ENCODE measurements at regions not wholly inside any gene's neighbourhood (a gene's known extent, or its start where the extent isn't known, plus 50 kb on each side); places are given as distances from the start of the nearest gene placed in this dataset.

DNA sequence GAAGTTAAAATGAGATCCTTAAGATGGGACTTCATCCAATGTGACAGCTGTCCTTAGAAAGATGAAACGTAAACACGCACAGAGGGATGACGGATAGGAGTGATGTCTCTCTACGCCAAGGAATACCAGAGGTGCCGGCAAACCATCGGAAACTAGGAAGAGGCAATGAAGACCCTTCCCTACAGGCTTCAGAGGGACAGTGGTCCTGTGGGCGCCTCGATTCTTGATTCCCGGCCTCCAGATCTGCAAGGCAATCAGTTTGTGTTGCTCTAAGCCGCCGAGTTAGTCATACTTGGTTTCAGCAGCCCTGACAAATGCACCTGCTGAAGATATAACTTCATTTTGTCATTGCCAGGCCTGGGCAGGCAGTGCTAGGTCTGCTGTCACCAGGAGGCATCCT lies 1455.1 kb downstream of the TBC1D22A start:
- Histone ChIP-seq H3K4me3 (no peak overlapping the region), H3K27me3 (no peaks in the 10 kb centered on the region), H3K27ac (no peak overlapping the region), H3K4me1 (no peaks in the 10 kb centered on the region), H3K9me3 (peaks cover 0 to 7% (median 0%) of the 10 kb centered on the region in 4 donors), H3K36me3 (no peaks in the 10 kb centered on the region)
- DNase-seq (ENCODE audit: low spot score in 2 of 2), result no peak
- WGBS, 2 donors, result 91 to 92% methylated on average over 11 of the region's 11 CpGs
- TF ChIP-seq, protein P1, sequence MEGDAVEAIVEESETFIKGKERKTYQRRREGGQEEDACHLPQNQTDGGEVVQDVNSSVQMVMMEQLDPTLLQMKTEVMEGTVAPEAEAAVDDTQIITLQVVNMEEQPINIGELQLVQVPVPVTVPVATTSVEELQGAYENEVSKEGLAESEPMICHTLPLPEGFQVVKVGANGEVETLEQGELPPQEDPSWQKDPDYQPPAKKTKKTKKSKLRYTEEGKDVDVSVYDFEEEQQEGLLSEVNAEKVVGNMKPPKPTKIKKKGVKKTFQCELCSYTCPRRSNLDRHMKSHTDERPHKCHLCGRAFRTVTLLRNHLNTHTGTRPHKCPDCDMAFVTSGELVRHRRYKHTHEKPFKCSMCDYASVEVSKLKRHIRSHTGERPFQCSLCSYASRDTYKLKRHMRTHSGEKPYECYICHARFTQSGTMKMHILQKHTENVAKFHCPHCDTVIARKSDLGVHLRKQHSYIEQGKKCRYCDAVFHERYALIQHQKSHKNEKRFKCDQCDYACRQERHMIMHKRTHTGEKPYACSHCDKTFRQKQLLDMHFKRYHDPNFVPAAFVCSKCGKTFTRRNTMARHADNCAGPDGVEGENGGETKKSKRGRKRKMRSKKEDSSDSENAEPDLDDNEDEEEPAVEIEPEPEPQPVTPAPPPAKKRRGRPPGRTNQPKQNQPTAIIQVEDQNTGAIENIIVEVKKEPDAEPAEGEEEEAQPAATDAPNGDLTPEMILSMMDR (IDR thresholded peaks at IDR 0.05), result no peak
- TF ChIP-seq EP300 (IDR thresholded peaks at IDR 0.05), result no peak
- TF ChIP-seq POLR2A (IDR thresholded peaks at IDR 0.05), result no peak

DNA sequence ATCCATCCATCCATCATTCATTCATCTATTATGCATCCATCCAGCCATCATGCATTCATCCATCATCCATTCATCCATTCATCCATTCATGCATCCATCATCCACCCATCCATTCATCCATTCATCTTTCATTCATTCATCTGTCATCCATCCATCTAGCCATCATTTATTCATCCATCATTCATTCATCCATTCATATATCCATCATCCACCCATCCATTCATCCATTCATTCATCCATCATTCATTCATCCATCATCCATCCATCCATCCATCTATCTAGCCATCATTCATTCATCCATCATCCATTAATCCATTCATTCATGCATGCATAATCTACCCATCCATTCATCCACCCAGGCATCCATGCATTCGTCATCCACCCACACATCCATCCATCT lies 1450.3 kb downstream of the TBC1D22A start:
- 80 to 88% methylated on average over 1 of the region's 1 CpG for WGBS, 2 donors
- Histone ChIP-seq H3K9me3 (peaks cover 0 to 3% (median 0%) of the 10 kb centered on the region in 4 donors), H3K27me3 (no peaks in the 10 kb centered on the region), H3K36me3 (no peaks in the 10 kb centered on the region), H3K27ac (no peak overlapping the region), H3K4me1 (no peaks in the 10 kb centered on the region), H3K4me3 (no peak overlapping the region)
- DNase-seq (ENCODE audit: low spot score in 2 of 2), result no peak
- TF ChIP-seq EP300 (IDR thresholded peaks at IDR 0.05) (no peak), POLR2A (IDR thresholded peaks at IDR 0.05) (no peak)
- TF ChIP-seq, protein P1 (IDR thresholded peaks at IDR 0.05), result no peak

DNA sequence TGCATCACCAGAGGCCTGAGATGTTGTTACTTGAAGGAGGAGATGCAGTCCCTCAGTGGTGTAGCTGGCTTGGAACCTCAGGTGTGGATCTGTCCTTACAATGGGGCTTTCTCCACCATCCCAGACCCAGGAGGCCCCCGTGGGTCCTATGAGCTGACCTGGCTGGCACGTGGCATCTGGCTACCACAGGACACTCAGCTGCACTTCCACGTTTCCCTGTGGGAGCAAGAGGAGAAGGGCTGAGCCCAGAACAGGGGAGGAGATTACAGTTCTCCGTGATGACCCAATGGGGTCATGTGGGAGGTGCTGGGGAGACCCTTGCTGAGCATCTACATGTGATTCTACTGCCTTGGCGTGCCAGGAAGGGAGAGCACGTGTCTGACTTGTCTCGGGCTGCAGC lies 1448.4 kb downstream of the TBC1D22A start:
- Histone ChIP-seq H3K9me3 (peaks cover 0 to 3% (median 0%) of the 10 kb centered on the region in 4 donors), H3K4me1 (no peaks in the 10 kb centered on the region), H3K27ac (no peak overlapping the region), H3K36me3 (no peaks in the 10 kb centered on the region), H3K4me3 (no peak overlapping the region), H3K27me3 (no peaks in the 10 kb centered on the region)
- no peak for DNase-seq (ENCODE audit: low spot score in 2 of 2)
- WGBS, 2 donors, result 62 to 64% methylated on average over 4 to 7 of the region's 7 CpGs
- TF ChIP-seq, protein P1 (IDR thresholded peaks at IDR 0.05), result no peak
- TF ChIP-seq POLR2A (IDR thresholded peaks at IDR 0.05) (no peak), EP300 (IDR thresholded peaks at IDR 0.05) (no peak)

DNA sequence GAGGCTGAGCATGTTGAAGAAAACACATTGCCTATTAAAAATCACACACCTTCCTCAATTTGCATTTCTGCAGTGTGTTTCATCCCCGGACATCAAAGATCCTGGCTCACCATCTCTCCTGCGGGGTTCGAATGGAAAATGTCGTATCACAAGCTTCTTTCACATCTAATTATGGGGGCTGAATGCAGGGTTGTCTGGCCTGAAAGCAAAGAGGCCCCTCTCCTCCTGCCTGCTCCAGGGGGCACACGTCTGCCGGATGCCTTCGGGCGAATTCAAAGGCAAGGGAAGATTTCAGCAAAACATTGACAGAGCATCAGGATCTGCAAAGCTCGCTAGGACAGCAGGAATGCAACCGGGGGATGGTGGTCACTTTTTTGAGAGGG lies 1447.7 kb downstream of the TBC1D22A start:
- peaks cover 0 to 3% (median 0%) of the 10 kb centered on the region in 4 donors for H3K9me3 ChIP-seq
- H3K4me3 ChIP-seq, result no peak overlapping the region
- TF ChIP-seq, protein P1 (IDR thresholded peaks at IDR 0.05), result no peak
- TF ChIP-seq EP300 (IDR thresholded peaks at IDR 0.05), result no peak
- no peak for TF ChIP-seq POLR2A (IDR thresholded peaks at IDR 0.05)
- no peak overlapping the region for H3K27ac ChIP-seq
- 23 to 26% methylated on average over 10 of the region's 10 CpGs for WGBS, 2 donors
- DNase-seq (ENCODE audit: low spot score in 2 of 2), result no peak
- H3K27me3 ChIP-seq, result no peaks in the 10 kb centered on the region
- H3K4me1 ChIP-seq, result no peaks in the 10 kb centered on the region
- no peaks in the 10 kb centered on the region for H3K36me3 ChIP-seq

DNA sequence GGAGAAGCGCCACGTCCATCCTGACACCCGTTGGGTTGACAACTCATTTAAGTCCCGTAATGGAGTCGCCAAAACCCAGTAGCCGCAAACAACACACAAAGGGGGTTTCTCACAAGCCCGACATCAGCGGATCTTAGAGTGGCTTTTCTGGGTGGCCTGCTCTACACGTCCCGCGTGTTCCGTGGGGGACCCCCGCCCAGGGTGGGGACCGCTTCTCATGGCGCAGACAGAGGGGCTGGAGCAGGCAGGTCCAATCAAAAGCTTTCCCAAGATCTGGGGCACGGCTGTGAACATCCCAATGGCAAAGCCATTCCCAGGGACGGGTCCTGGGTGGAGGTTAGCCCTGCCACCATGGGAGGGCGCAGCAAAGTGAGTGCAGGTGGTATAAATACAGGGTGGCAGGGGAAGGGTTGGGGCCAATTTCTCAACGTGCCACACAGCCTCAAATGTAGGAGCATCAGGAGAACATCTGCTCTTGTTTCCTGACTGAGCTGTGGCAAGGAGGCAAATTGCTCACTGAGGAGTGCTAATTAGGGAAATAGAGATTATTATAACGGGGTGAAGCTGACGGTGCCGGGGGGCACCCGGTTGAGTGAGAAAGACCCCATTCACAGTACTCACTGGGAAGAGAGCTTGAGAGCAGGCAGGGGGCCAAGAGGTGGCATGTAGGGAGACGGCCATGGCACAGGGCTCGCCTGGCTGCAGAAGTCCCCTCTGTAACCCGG lies 1447.2 kb downstream of the TBC1D22A start:
- Histone ChIP-seq H3K4me3 (no peak overlapping the region), H3K27ac (no peak overlapping the region), H3K36me3 (no peaks in the 10 kb centered on the region), H3K4me1 (no peaks in the 10 kb centered on the region), H3K27me3 (no peaks in the 10 kb centered on the region), H3K9me3 (peaks cover 0 to 3% (median 0%) of the 10 kb centered on the region in 4 donors)
- no peak for DNase-seq (ENCODE audit: low spot score in 2 of 2)
- WGBS, 2 donors, result 69 to 77% methylated on average over 25 to 26 of the region's 26 CpGs
- TF ChIP-seq EP300 (IDR thresholded peaks at IDR 0.05) (no peak), POLR2A (IDR thresholded peaks at IDR 0.05) (no peak)
- TF ChIP-seq, protein P1 (IDR thresholded peaks at IDR 0.05), result no peak

Measured in tibial nerve (tissue), 4 donors.